Thyroid gland (tissue), 4 donors: ENCODE measurements at regions not wholly inside any gene's neighbourhood (a gene's known extent, or its start where the extent isn't known, plus 50 kb on each side); places are given as distances from the start of the nearest gene placed in this dataset.

Experiments
- POLR2A ChIP-seq, 2 donors: fragments of 450-650 bp; IDR thresholded peaks; one replicate each; pipeline ENCODE4 v1.6.1; 2017; ENCODE audit warnings: antibody characterized with exemption in 2 of 2, mild to moderate bottlenecking in 2 of 2, moderate library complexity in 1 of 2
- TF ChIP-seq, protein P1 (sequence below), 6 experiments: fragments of 200-600 bp in 3 of 6; fragments of 450-650 bp in 3 of 6; sonication (generic) in 3 of 6; IDR thresholded peaks; one replicate each; pipeline ENCODE4 v1.5.1; 2016 to 2019; ENCODE audit warnings: antibody characterized with exemption in 6 of 6, mild to moderate bottlenecking in 2 of 6, inconsistent platforms in 1 of 6, moderate library complexity in 1 of 6

DNA sequence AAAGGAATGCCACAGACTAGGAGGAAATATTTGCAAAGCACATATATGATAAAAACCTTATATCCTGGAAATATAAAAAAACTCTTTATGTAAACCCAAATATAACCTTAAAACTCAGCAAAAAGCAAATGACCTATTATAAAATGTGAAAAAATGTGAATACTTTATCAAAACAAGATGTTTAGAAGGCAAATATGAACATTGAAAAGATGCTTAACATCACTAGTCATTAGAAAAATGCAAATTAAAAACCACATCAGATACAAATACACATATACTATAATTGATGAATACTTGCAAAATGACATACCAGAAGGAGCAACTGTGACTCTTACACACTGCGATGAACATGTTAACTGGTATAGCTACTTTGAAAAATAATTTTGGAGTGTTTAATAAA is 511.2 kb upstream of the LRRC4C start:
- no peak for TF ChIP-seq POLR2A (IDR thresholded peaks at IDR 0.05)
- TF ChIP-seq, protein P1, sequence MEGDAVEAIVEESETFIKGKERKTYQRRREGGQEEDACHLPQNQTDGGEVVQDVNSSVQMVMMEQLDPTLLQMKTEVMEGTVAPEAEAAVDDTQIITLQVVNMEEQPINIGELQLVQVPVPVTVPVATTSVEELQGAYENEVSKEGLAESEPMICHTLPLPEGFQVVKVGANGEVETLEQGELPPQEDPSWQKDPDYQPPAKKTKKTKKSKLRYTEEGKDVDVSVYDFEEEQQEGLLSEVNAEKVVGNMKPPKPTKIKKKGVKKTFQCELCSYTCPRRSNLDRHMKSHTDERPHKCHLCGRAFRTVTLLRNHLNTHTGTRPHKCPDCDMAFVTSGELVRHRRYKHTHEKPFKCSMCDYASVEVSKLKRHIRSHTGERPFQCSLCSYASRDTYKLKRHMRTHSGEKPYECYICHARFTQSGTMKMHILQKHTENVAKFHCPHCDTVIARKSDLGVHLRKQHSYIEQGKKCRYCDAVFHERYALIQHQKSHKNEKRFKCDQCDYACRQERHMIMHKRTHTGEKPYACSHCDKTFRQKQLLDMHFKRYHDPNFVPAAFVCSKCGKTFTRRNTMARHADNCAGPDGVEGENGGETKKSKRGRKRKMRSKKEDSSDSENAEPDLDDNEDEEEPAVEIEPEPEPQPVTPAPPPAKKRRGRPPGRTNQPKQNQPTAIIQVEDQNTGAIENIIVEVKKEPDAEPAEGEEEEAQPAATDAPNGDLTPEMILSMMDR (IDR thresholded peaks at IDR 0.05), result no peak
